HEK293 (cell line): ENCODE measurements at regions not wholly inside any gene's neighbourhood (a gene's known extent, or its start where the extent isn't known, plus 50 kb on each side); places are given as distances from the start of the nearest gene placed in this dataset.
"Not testable (repeated sequence)": the region's sequence is repeated elsewhere in the genome, so short reads cannot be mapped to it uniquely, and the experiment has no call there.

Experiments used
- CTCF ChIA-PET: fragments of 350-600 bp; formaldehyde crosslinking; extraction: SDS; loops from one replicate; lab custom pipeline; 2021; ENCODE audit warnings: antibody characterized with exemption; lab: Yijun Ruan, JAX
- POLR2A ChIA-PET: fragments of 300-600 bp; formaldehyde crosslinking; extraction: SDS; loops from one replicate; lab custom pipeline; 2020; ENCODE audit warnings: antibody characterized with exemption, inconsistent platforms; lab: Yijun Ruan, JAX
- H3K27ac ChIP-seq: fragments of 200-500 bp; sonication (Bioruptor generic); 2 replicates; pipeline ENCODE4 v1.5.1; 2014; ENCODE audit warnings: low read depth, low read length, control low read depth, inconsistent platforms; ENCODE audit errors: extremely low read depth
- H3K36me3 ChIP-seq, 2 experiments: fragments of 200-500 bp in 1 of 2; sonication (Bioruptor generic) in 1 of 2; 1 replicate in 1 of 2; 2 replicates in 1 of 2; pipeline ENCODE4 v1.5.1; 2014 to 2017; ENCODE audit warnings: inconsistent platforms in 2 of 2, low read length in 2 of 2; ENCODE audit not compliant: control insufficient read depth in 2 of 2, insufficient read depth in 1 of 2
- H3K4me1 ChIP-seq: fragments of 200-500 bp; sonication (Bioruptor generic); 2 replicates; pipeline ENCODE4 v1.5.1; 2014; ENCODE audit warnings: mild to moderate bottlenecking, low read length, inconsistent platforms; ENCODE audit not compliant: control insufficient read depth, insufficient read depth
- H3K4me3 ChIP-seq: 2 replicates; pipeline ENCODE4 v1.5.1; 2011; ENCODE audit warnings: low read depth, mild to moderate bottlenecking, control low read depth, low read length, moderate library complexity
- H3K9me3 ChIP-seq: fragments of 200-500 bp; sonication (Bioruptor generic); 2 replicates; pipeline ENCODE4 v1.5.1; 2014; ENCODE audit warnings: low read depth, low read length, inconsistent platforms; ENCODE audit not compliant: control insufficient read depth, insufficient read depth
- SP7 ChIP-seq: fragments of 450-650 bp; formaldehyde crosslinking; IDR thresholded peaks from 2 replicates; pipeline ENCODE4 v1.5.1; 2016; ENCODE audit warnings: missing biosample characterization, missing genetic modification characterization
- ZFP37 ChIP-seq: fragments of 450-650 bp; formaldehyde crosslinking; IDR thresholded peaks from 2 replicates; pipeline ENCODE4 v1.5.1; 2016; ENCODE audit warnings: missing biosample characterization, missing genetic modification characterization
- ZNF133 ChIP-seq: fragments of 450-650 bp; formaldehyde crosslinking; IDR thresholded peaks from 2 replicates; pipeline ENCODE4 v1.5.1; 2016; ENCODE audit warnings: missing biosample characterization, missing genetic modification characterization
- ZNF266 ChIP-seq: fragments of 450-650 bp; formaldehyde crosslinking; IDR thresholded peaks from 2 replicates; pipeline ENCODE4 v1.5.1; 2016; ENCODE audit warnings: missing biosample characterization, missing genetic modification characterization, low read depth
- ZNF274 ChIP-seq, 2 experiments: fragments of 200-500 bp in 1 of 2; fragments of 450-650 bp in 1 of 2; sonication (Bioruptor generic) in 1 of 2; formaldehyde crosslinking in 1 of 2; IDR thresholded peaks; 2 replicates each; pipeline versions ENCODE4 v1.5.1 to v1.6.1; 2014 to 2016; ENCODE audit warnings: borderline replicate concordance in 1 of 2, inconsistent platforms in 1 of 2, low read length in 1 of 2, missing biosample characterization in 1 of 2, missing genetic modification characterization in 1 of 2
- ZNF423 ChIP-seq: fragments of 450-650 bp; formaldehyde crosslinking; IDR thresholded peaks from 2 replicates; pipeline ENCODE4 v1.5.1; 2016; ENCODE audit warnings: missing biosample characterization, missing genetic modification characterization
- ZNF433 ChIP-seq: fragments of 450-650 bp; formaldehyde crosslinking; IDR thresholded peaks from 2 replicates; pipeline ENCODE4 v1.5.1; 2016; ENCODE audit warnings: missing biosample characterization, missing genetic modification characterization, low read depth
- ZNF530 ChIP-seq: fragments of 450-650 bp; formaldehyde crosslinking; IDR thresholded peaks from 2 replicates; pipeline ENCODE4 v1.5.1; 2016; ENCODE audit warnings: low read depth, missing biosample characterization, missing genetic modification characterization
- ZNF558 ChIP-seq: fragments of 450-650 bp; formaldehyde crosslinking; IDR thresholded peaks from 2 replicates; pipeline ENCODE4 v1.5.1; 2016; ENCODE audit warnings: missing biosample characterization, missing genetic modification characterization
- ZNF747 ChIP-seq: fragments of 450-650 bp; formaldehyde crosslinking; IDR thresholded peaks from 2 replicates; pipeline ENCODE4 v1.5.1; 2016; ENCODE audit warnings: missing biosample characterization, missing genetic modification characterization
- ZNF777 ChIP-seq: fragments of 450-650 bp; formaldehyde crosslinking; IDR thresholded peaks from 2 replicates; pipeline ENCODE4 v1.5.1; 2017; ENCODE audit warnings: missing biosample characterization, missing genetic modification characterization, borderline replicate concordance
- ZNF792 ChIP-seq: fragments of 450-650 bp; formaldehyde crosslinking; IDR thresholded peaks from 2 replicates; pipeline ENCODE4 v1.5.1; 2016; ENCODE audit warnings: missing biosample characterization, missing genetic modification characterization
- TF ChIP-seq, protein P1 (sequence below): fragments of 450-650 bp; formaldehyde crosslinking; optimal IDR thresholded peaks from 2 replicates; pipeline ENCODE3; 2016; ENCODE audit warnings: missing biosample characterization, mild to moderate bottlenecking, missing genetic modification characterization
- TF ChIP-seq, protein P2 (sequence below): fragments of 450-650 bp; formaldehyde crosslinking; IDR thresholded peaks from 2 replicates; pipeline ENCODE4 v1.5.1; 2016; ENCODE audit warnings: missing biosample characterization, missing genetic modification characterization, low read depth
- TF ChIP-seq, protein P3 (sequence below): fragments of 450-650 bp; formaldehyde crosslinking; IDR thresholded peaks from 2 replicates; pipeline ENCODE4 v1.5.1; 2016; ENCODE audit warnings: missing biosample characterization, missing genetic modification characterization
- TF ChIP-seq, protein P4 (sequence below): fragments of 450-650 bp; formaldehyde crosslinking; IDR thresholded peaks from 2 replicates; pipeline ENCODE4 v1.5.1; 2016; ENCODE audit warnings: missing biosample characterization, missing genetic modification characterization
- TF ChIP-seq, protein P5 (sequence below): fragments of 450-650 bp; formaldehyde crosslinking; IDR thresholded peaks from 2 replicates; pipeline ENCODE4 v1.5.1; 2016; ENCODE audit warnings: missing biosample characterization, missing genetic modification characterization, borderline replicate concordance

DNA sequence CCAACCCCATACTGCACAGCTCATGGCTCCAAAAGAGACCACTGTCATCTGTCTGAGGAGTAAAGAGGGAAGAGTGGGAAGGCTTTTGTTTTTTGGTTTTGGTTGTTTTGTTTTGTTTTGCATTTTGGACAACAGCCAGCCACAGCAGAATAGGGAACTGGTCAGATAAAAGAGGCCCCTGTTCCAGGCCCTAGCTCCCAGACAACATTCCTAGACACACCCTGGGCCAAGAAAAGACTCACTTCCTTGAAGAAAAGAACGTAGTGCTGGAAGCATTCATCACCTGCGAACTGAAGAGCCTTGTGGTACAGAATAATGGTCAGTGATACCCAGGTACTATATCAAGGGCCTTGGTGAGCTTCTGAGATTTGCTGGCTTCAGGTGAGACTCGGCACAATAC, 619.4 kb upstream of the SPANXN1 start:
- POLR2A ChIA-PET: no interaction called here
- CTCF ChIA-PET: no interaction called here
- no peak for TF ChIP-seq ZNF530 (tag by site-specific recombination)
- no peak for TF ChIP-seq SP7 (tag by site-specific recombination)
- no peak for TF ChIP-seq ZNF274 (IDR thresholded peaks at IDR 0.05; ENCODE audit: low read length)
- no peak for TF ChIP-seq ZNF274 (tag by site-specific recombination; IDR thresholded peaks at IDR 0.05; ENCODE audit: borderline replicate concordance)
- Histone ChIP-seq H3K9me3 (no peaks in the 10 kb centered on the region), H3K4me1 (no peaks in the 10 kb centered on the region), H3K36me3 (no peaks in the 10 kb centered on the region), H3K27ac (no peak overlapping the region), H3K4me3 (no peak overlapping the region)

DNA sequence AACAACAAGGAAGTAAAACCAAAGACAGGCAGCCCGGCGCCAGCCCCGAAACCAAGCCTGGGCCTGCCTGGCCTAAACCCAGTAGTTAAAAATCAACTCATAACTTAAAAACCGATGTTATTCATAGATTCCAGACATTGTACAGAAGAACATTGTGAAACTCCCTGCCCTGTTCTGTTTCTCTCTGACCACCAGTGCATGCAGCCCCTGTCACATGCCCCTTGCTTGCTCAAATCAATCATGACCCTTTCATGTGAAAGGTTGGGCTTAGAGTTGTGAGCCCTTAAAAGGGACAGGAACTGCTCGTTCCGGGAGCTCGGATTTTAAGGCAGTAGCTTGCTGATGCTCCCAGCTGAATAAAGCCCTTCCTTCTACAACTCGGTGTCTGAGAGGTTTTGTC, 612.9 kb upstream of the SPANXN1 start:
- POLR2A ChIA-PET, H3K36me3 ChIP-seq, CTCF ChIA-PET, H3K9me3 ChIP-seq, H3K4me3 ChIP-seq, H3K4me1 ChIP-seq, H3K27ac ChIP-seq: not testable (repeated sequence)

DNA sequence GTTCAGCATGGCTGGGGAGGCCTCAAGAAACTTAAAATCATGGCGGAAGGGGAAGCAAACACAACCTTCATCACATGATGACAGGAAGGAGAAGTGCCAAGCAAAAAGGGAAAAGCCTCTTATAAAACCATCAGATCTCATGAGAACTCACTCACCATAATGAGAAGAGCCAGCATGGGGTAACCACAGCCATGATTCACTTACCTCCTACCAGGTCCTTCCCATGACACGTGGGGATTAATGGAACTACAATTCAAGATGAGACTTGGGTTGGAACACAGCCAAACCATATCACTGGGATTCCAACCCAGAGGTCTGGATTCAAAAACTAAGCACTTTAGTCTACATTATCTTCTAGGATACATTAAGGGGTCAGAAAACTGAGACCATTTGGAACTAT, 609.6 kb upstream of the SPANXN1 start:
- Histone ChIP-seq H3K36me3 (no peaks in the 10 kb centered on the region), H3K27ac (no peak overlapping the region), H3K4me3 (no peak overlapping the region), H3K9me3 (no peaks in the 10 kb centered on the region; the same call in 1 of the 2 replicates), H3K4me1 (no peaks in the 10 kb centered on the region)
- no peak for TF ChIP-seq ZFP37 (tag by site-specific recombination)
- TF ChIP-seq, protein P1, sequence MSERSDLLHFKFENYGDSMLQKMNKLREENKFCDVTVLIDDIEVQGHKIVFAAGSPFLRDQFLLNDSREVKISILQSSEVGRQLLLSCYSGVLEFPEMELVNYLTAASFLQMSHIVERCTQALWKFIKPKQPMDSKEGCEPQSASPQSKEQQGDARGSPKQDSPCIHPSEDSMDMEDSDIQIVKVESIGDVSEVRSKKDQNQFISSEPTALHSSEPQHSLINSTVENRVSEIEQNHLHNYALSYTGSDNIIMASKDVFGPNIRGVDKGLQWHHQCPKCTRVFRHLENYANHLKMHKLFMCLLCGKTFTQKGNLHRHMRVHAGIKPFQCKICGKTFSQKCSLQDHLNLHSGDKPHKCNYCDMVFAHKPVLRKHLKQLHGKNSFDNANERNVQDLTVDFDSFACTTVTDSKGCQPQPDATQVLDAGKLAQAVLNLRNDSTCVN: no peak
- TF ChIP-seq, protein P2, sequence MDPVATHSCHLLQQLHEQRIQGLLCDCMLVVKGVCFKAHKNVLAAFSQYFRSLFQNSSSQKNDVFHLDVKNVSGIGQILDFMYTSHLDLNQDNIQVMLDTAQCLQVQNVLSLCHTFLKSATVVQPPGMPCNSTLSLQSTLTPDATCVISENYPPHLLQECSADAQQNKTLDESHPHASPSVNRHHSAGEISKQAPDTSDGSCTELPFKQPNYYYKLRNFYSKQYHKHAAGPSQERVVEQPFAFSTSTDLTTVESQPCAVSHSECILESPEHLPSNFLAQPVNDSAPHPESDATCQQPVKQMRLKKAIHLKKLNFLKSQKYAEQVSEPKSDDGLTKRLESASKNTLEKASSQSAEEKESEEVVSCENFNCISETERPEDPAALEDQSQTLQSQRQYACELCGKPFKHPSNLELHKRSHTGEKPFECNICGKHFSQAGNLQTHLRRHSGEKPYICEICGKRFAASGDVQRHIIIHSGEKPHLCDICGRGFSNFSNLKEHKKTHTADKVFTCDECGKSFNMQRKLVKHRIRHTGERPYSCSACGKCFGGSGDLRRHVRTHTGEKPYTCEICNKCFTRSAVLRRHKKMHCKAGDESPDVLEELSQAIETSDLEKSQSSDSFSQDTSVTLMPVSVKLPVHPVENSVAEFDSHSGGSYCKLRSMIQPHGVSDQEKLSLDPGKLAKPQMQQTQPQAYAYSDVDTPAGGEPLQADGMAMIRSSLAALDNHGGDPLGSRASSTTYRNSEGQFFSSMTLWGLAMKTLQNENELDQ: no peak
- TF ChIP-seq ZNF423: no peak
- TF ChIP-seq ZNF792 (tag by site-specific recombination): no peak
- TF ChIP-seq ZNF747 (tag by site-specific recombination): no peak
- TF ChIP-seq, protein P3, sequence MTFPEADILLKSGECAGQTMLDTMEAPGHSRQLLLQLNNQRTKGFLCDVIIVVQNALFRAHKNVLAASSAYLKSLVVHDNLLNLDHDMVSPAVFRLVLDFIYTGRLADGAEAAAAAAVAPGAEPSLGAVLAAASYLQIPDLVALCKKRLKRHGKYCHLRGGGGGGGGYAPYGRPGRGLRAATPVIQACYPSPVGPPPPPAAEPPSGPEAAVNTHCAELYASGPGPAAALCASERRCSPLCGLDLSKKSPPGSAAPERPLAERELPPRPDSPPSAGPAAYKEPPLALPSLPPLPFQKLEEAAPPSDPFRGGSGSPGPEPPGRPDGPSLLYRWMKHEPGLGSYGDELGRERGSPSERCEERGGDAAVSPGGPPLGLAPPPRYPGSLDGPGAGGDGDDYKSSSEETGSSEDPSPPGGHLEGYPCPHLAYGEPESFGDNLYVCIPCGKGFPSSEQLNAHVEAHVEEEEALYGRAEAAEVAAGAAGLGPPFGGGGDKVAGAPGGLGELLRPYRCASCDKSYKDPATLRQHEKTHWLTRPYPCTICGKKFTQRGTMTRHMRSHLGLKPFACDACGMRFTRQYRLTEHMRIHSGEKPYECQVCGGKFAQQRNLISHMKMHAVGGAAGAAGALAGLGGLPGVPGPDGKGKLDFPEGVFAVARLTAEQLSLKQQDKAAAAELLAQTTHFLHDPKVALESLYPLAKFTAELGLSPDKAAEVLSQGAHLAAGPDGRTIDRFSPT (tag by site-specific recombination): no peak
- TF ChIP-seq, protein P4, sequence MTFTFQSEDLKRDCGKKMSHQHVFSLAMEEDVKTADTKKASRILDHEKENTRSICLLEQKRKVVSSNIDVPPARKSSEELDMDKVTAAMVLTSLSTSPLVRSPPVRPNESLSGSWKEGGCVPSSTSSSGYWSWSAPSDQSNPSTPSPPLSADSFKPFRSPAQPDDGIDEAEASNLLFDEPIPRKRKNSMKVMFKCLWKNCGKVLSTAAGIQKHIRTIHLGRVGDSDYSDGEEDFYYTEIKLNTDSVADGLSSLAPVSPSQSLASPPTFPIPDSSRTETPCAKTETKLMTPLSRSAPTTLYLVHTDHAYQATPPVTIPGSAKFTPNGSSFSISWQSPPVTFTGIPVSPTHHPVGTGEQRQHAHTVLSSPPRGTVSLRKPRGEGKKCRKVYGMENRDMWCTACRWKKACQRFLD (tag by site-specific recombination): no peak
- no peak for TF ChIP-seq ZNF558 (tag by site-specific recombination)
- TF ChIP-seq, protein P5, sequence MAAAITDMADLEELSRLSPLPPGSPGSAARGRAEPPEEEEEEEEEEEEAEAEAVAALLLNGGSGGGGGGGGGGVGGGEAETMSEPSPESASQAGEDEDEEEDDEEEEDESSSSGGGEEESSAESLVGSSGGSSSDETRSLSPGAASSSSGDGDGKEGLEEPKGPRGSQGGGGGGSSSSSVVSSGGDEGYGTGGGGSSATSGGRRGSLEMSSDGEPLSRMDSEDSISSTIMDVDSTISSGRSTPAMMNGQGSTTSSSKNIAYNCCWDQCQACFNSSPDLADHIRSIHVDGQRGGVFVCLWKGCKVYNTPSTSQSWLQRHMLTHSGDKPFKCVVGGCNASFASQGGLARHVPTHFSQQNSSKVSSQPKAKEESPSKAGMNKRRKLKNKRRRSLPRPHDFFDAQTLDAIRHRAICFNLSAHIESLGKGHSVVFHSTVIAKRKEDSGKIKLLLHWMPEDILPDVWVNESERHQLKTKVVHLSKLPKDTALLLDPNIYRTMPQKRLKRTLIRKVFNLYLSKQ (tag by site-specific recombination): no peak
- TF ChIP-seq ZNF133 (tag by site-specific recombination): no peak
- TF ChIP-seq ZNF266: no peak
- no peak for TF ChIP-seq ZNF433
- no peak for TF ChIP-seq ZNF777
- POLR2A ChIA-PET: no interaction called here
- CTCF ChIA-PET: interaction anchor here (0.5 kb wide), 1 partner anchor 83 kb away, joined by 3 read pairs; no protein-coding TSS in a partner anchor
